A673 (cell line): ENCODE measurements at regions not wholly inside any gene's neighbourhood (a gene's known extent, or its start where the extent isn't known, plus 50 kb on each side); places are given as distances from the start of the nearest gene placed in this dataset.

Experiments used
- BruUV-seq: library from RNA; stranded (reverse); fragments of 400-500 nt; replicated peaks from 2 replicates; lab custom pipeline; 2021; lab: Mats Ljungman, UMichigan
- CTCF ChIA-PET: fragments of 300-600 bp; sonication (Branson Sonifier 250); formaldehyde crosslinking; loops from one replicate; lab custom pipeline; 2022; ENCODE audit warnings: antibody characterized with exemption; lab: Charles Lee
- POLR2A ChIA-PET: fragments of 300-600 bp; sonication (Branson Sonifier 250); formaldehyde crosslinking; loops from one replicate; lab custom pipeline; 2022; ENCODE audit warnings: antibody characterized with exemption; ENCODE audit not compliant: low non-redundant PET; lab: Charles Lee
- DNase-seq: peaks from one replicate; pipeline ENCODE4 v3.0.0-alpha.2; 2015; ENCODE audit warnings: low spot score
- H3K27ac ChIP-seq: fragments of 200-600 bp; sonication (generic); 2 replicates; pipeline ENCODE4 v1.5.1; 2016; ENCODE audit warnings: mixed run types, low read depth, mild to moderate bottlenecking, mixed read lengths, antibody characterized with exemption, low read length; ENCODE audit not compliant: poor library complexity, severe bottlenecking
- H3K27me3 ChIP-seq: fragments of 200-600 bp; sonication (generic); replicated peaks from 2 replicates; pipeline ENCODE4 v1.6.1; 2017; ENCODE audit warnings: mixed run types, low read depth, mild to moderate bottlenecking, mixed read lengths, antibody characterized with exemption, low read length; ENCODE audit not compliant: insufficient read depth, poor library complexity
- H3K36me3 ChIP-seq: fragments of 200-600 bp; sonication (generic); 2 replicates; pipeline ENCODE4 v1.6.1; 2016; ENCODE audit warnings: mixed run types, mild to moderate bottlenecking, mixed read lengths, antibody characterized with exemption, low read length; ENCODE audit not compliant: insufficient read depth, poor library complexity, severe bottlenecking
- H3K4me1 ChIP-seq: fragments of 200-600 bp; sonication (generic); 2 replicates; pipeline ENCODE4 v1.6.1; 2017; ENCODE audit warnings: mixed run types, mild to moderate bottlenecking, mixed read lengths, antibody characterized with exemption, low read length; ENCODE audit not compliant: insufficient read depth, poor library complexity, severe bottlenecking
- H3K4me3 ChIP-seq: fragments of 200-600 bp; sonication (generic); 2 replicates; pipeline ENCODE4 v1.5.1; 2016; ENCODE audit warnings: low read depth, mixed run types, mild to moderate bottlenecking, mixed read lengths, low read length; ENCODE audit not compliant: poor library complexity, severe bottlenecking
- H3K9me3 ChIP-seq: fragments of 200-600 bp; sonication (generic); 2 replicates; pipeline ENCODE4 v1.6.1; 2016; ENCODE audit warnings: mixed run types, low read depth, mild to moderate bottlenecking, mixed read lengths, antibody characterized with exemption, low read length; ENCODE audit not compliant: poor library complexity, severe bottlenecking
- EZH2 ChIP-seq: fragments of 200-600 bp; sonication (generic); IDR thresholded peaks from 2 replicates; pipeline ENCODE4 v1.6.1; 2017; ENCODE audit warnings: borderline replicate concordance, low read depth, mild to moderate bottlenecking, mixed read lengths, antibody characterized with exemption, low read length; ENCODE audit not compliant: poor library complexity, severe bottlenecking
- intact Hi-C: fragments of 100-400 bp; cut with micrococcal nuclease; formaldehyde crosslinking; loops from one replicate; pipeline ENCODE4 v1.10.0; 2022; ENCODE audit not compliant: unreplicated experiment
- TF ChIP-seq, protein P1 (sequence below): fragments of 300-800, 200-600 bp; sonication (generic); conservative IDR thresholded peaks from 2 replicates; pipeline ENCODE4 v1.5.1; 2017; ENCODE audit warnings: low read depth, mild to moderate bottlenecking, antibody characterized with exemption, low read length, moderate library complexity, mixed read lengths

GRCh38 chr6:150312395-150312794 is 56.4 kb upstream of the IYD start:
- TF ChIP-seq EZH2 = no peak
- TF ChIP-seq, protein P1, sequence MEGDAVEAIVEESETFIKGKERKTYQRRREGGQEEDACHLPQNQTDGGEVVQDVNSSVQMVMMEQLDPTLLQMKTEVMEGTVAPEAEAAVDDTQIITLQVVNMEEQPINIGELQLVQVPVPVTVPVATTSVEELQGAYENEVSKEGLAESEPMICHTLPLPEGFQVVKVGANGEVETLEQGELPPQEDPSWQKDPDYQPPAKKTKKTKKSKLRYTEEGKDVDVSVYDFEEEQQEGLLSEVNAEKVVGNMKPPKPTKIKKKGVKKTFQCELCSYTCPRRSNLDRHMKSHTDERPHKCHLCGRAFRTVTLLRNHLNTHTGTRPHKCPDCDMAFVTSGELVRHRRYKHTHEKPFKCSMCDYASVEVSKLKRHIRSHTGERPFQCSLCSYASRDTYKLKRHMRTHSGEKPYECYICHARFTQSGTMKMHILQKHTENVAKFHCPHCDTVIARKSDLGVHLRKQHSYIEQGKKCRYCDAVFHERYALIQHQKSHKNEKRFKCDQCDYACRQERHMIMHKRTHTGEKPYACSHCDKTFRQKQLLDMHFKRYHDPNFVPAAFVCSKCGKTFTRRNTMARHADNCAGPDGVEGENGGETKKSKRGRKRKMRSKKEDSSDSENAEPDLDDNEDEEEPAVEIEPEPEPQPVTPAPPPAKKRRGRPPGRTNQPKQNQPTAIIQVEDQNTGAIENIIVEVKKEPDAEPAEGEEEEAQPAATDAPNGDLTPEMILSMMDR = no peak
- Histone ChIP-seq H3K4me1 (no peaks in the 10 kb centered on the region), H3K27ac (no peak overlapping the region), H3K36me3 (no peaks in the 10 kb centered on the region), H3K4me3 (no peak overlapping the region), H3K27me3 (no peaks in the 10 kb centered on the region), H3K9me3 (no peaks in the 10 kb centered on the region)
- ChIA-PET POLR2A (no interaction called here), CTCF (no interaction called here)
- no peak for DNase-seq
- BruUV-seq = no TSS peak
- intact Hi-C loops = no loop called here

DNA sequence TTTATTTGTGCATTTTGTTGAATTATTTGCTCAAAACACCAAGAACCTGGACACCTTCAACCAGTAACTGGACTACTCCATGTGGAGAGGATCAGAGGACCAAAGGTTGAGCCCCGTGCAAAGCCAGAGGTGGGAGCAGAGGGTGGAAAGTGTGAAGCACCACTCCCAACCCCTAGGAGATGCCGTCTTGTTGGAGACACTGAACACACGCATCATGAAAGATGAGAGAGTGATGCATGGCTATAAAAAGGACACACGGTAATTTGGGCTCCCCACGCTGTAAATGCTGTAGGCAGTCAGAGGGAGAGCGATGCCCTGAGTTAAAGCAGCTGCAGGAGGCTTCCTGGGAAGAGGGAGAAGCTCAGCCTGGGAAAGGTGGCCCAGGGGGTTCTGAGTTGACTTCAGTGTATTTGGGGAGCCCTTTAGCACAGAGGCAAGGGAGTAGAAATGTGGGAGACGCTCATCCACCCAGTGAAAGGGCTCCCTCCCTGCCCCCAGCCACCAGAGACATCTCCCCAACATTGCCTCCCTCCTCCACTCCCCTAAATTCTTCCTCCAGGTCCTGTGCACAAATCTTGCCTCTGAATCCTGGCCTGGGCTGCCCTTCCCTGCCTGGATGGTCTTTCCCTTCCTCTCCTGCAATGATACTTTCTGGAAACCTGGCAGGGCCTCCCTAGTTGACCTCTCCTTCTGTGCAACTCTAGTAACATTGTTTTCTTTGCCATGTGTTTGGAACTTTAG is 55.8 kb upstream of the IYD start:
- ChIA-PET POLR2A (no interaction called here), CTCF (no interaction called here)
- TF ChIP-seq, protein P1 = no peak
- no peak for TF ChIP-seq EZH2
- DNase-seq = no peak
- Histone ChIP-seq H3K4me3 (no peak overlapping the region), H3K27ac (no peak overlapping the region), H3K27me3 (no peaks in the 10 kb centered on the region), H3K4me1 (no peaks in the 10 kb centered on the region), H3K36me3 (no peaks in the 10 kb centered on the region), H3K9me3 (no peaks in the 10 kb centered on the region)
- BruUV-seq = no TSS peak
- intact Hi-C loops = no loop called here

DNA sequence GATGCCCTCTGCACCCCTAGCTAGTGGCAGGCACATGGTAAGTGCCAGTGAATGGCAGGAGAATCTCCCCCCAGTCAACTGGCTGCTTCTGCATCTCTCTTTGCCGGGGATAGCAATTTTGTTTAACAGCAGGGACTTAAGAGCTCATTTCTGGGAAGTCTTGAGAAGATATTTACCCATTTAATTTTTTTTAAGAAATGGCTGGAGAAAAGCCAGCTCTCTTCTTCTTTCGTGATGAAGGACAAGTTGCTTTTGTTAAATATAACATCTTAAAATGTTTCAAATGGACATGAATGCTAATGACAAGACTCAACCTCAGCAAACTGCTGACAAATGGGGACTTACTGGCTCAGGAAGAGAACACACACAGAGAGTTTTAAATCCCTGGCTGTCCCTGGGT is 55.0 kb upstream of the IYD start:
- no peak overlapping the region for H3K27ac ChIP-seq
- intact Hi-C loops = no loop called here
- DNase-seq = no peak
- no peaks in the 10 kb centered on the region for H3K4me1 ChIP-seq
- TF ChIP-seq, protein P1 = no peak
- TF ChIP-seq EZH2 = no peak
- ChIA-PET CTCF (no interaction called here), POLR2A (no interaction called here)
- H3K36me3 ChIP-seq = no peaks in the 10 kb centered on the region
- no peak overlapping the region for H3K4me3 ChIP-seq
- no peaks in the 10 kb centered on the region for H3K27me3 ChIP-seq
- no peaks in the 10 kb centered on the region for H3K9me3 ChIP-seq
- BruUV-seq = no TSS peak
